Rectal smooth muscle tissue (tissue), 1 donor: ENCODE measurements at regions not wholly inside any gene's neighbourhood (a gene's known extent, or its start where the extent isn't known, plus 50 kb on each side); places are given as distances from the start of the nearest gene placed in this dataset.

Experiments
- H3K27ac ChIP-seq: one replicate; pipeline ENCODE4 v1.7.0; 2013; ENCODE audit warnings: low read depth, low read length, inconsistent platforms
- H3K27me3 ChIP-seq: one replicate; pipeline ENCODE4 v1.7.0; 2013; ENCODE audit warnings: low read length; ENCODE audit not compliant: control insufficient read depth, insufficient read depth
- H3K36me3 ChIP-seq: one replicate; pipeline ENCODE4 v1.7.0; 2013; ENCODE audit warnings: low read length; ENCODE audit not compliant: control insufficient read depth, insufficient read depth
- H3K4me1 ChIP-seq: one replicate; pipeline ENCODE4 v1.7.0; 2013; ENCODE audit warnings: low read length; ENCODE audit not compliant: control insufficient read depth, insufficient read depth
- H3K4me3 ChIP-seq: one replicate; pipeline ENCODE4 v1.7.0; 2013; ENCODE audit warnings: low read length
- H3K9ac ChIP-seq: one replicate; pipeline ENCODE4 v1.7.0; 2013; ENCODE audit warnings: low read length

GRCh38 chr2:129689653-129690448 is 289.6 kb upstream of the RAB6C start:
- H3K36me3 ChIP-seq = no peaks in the 10 kb centered on the region
- no peak overlapping the region for H3K4me3 ChIP-seq
- no peak overlapping the region for H3K27ac ChIP-seq
- no peaks in the 10 kb centered on the region for H3K4me1 ChIP-seq
- H3K9ac ChIP-seq = no peak overlapping the region
- H3K27me3 ChIP-seq = no peaks in the 10 kb centered on the region

- Histone ChIP-seq H3K27ac (no peak overlapping the region), H3K36me3 (no peaks in the 10 kb centered on the region), H3K27me3 (no peaks in the 10 kb centered on the region), H3K4me3 (no peak overlapping the region), H3K9ac (no peak overlapping the region), H3K4me1 (no peaks in the 10 kb centered on the region)
Measured at GRCh38 chr2:129695496-129695895, 284.0 kb upstream of the RAB6C start.

GRCh38 chr2:129698593-129698992 is 280.9 kb upstream of the RAB6C start:
- H3K4me3 ChIP-seq = no peak overlapping the region

GRCh38 chr2:129699781-129700573 is 279.5 kb upstream of the RAB6C start:
- Histone ChIP-seq H3K36me3 (no peaks in the 10 kb centered on the region), H3K4me1 (no peaks in the 10 kb centered on the region), H3K9ac (no peak overlapping the region), H3K27me3 (no peaks in the 10 kb centered on the region), H3K4me3 (no peak overlapping the region), H3K27ac (no peak overlapping the region)

More at GRCh38 chr2:129698593-129698992, 280.9 kb upstream of the RAB6C start:
- Histone ChIP-seq H3K9ac (no peak overlapping the region), H3K27ac (no peak overlapping the region), H3K36me3 (no peaks in the 10 kb centered on the region), H3K4me1 (no peaks in the 10 kb centered on the region), H3K27me3 (no peaks in the 10 kb centered on the region)

GRCh38 chr2:129702416-129703176 is 276.9 kb upstream of the RAB6C start:
- no peaks in the 10 kb centered on the region for H3K4me1 ChIP-seq
- H3K4me3 ChIP-seq = no peak overlapping the region
- no peak overlapping the region for H3K9ac ChIP-seq
- no peaks in the 10 kb centered on the region for H3K36me3 ChIP-seq
- no peaks in the 10 kb centered on the region for H3K27me3 ChIP-seq
- no peak overlapping the region for H3K27ac ChIP-seq

- Histone ChIP-seq H3K27me3 (no peaks in the 10 kb centered on the region), H3K36me3 (no peaks in the 10 kb centered on the region), H3K4me1 (no peaks in the 10 kb centered on the region), H3K4me3 (no peak overlapping the region), H3K9ac (no peak overlapping the region), H3K27ac (no peak overlapping the region)
Measured at GRCh38 chr2:129705085-129705484, 274.4 kb upstream of the RAB6C start.

- H3K27ac ChIP-seq = no peak overlapping the region
Measured at GRCh38 chr2:129707800-129708199, 271.7 kb upstream of the RAB6C start.

GRCh38 chr2:129708221-129708967 is 271.1 kb upstream of the RAB6C start:
- H3K9ac ChIP-seq = no peak overlapping the region
- no peak overlapping the region for H3K27ac ChIP-seq

More at GRCh38 chr2:129707800-129708199, 271.7 kb upstream of the RAB6C start:
- no peaks in the 10 kb centered on the region for H3K36me3 ChIP-seq
- H3K9ac ChIP-seq = no peak overlapping the region
- H3K27me3 ChIP-seq = no peaks in the 10 kb centered on the region
- no peak overlapping the region for H3K4me3 ChIP-seq
- no peaks in the 10 kb centered on the region for H3K4me1 ChIP-seq

GRCh38 chr2:129709001-129709955 is 270.2 kb upstream of the RAB6C start:
- H3K27ac ChIP-seq = no peak overlapping the region
- H3K4me3 ChIP-seq = no peak overlapping the region
- H3K4me1 ChIP-seq = no peaks in the 10 kb centered on the region
- H3K9ac ChIP-seq = no peak overlapping the region
- no peaks in the 10 kb centered on the region for H3K27me3 ChIP-seq
- H3K36me3 ChIP-seq = no peaks in the 10 kb centered on the region

More at GRCh38 chr2:129708221-129708967, 271.1 kb upstream of the RAB6C start:
- H3K4me1 ChIP-seq = no peaks in the 10 kb centered on the region
- H3K4me3 ChIP-seq = no peak overlapping the region
- no peaks in the 10 kb centered on the region for H3K27me3 ChIP-seq
- H3K36me3 ChIP-seq = no peaks in the 10 kb centered on the region

- no peak overlapping the region for H3K9ac ChIP-seq
- no peaks in the 10 kb centered on the region for H3K27me3 ChIP-seq
- H3K4me3 ChIP-seq = no peak overlapping the region
- H3K27ac ChIP-seq = no peak overlapping the region
- H3K4me1 ChIP-seq = no peaks in the 10 kb centered on the region
- H3K36me3 ChIP-seq = no peaks in the 10 kb centered on the region
Measured at GRCh38 chr2:129709956-129710598, 269.4 kb upstream of the RAB6C start.
